Progenitor cell of endocrine pancreas (in vitro differentiated cells): ENCODE measurements at regions not wholly inside any gene's neighbourhood (a gene's known extent, or its start where the extent isn't known, plus 50 kb on each side); places are given as distances from the start of the nearest gene placed in this dataset.

ENCODE experiments used
- DNase-seq: peaks from one replicate; pipeline ENCODE4 v3.0.0; 2021; ENCODE audit warnings: low spot score; ENCODE audit not compliant: unreplicated experiment
- H3K27ac Mint-ChIP-seq: 2 replicates; pipeline ENCODE4 v1.8.0; 2021; ENCODE audit warnings: mild to moderate bottlenecking, moderate library complexity, mixed read lengths
- H3K27me3 Mint-ChIP-seq: 2 replicates; pipeline ENCODE4 v1.8.0; 2021; ENCODE audit warnings: mixed read lengths
- H3K36me3 Mint-ChIP-seq: 2 replicates; pipeline ENCODE4 v1.8.0; 2022; ENCODE audit warnings: mixed read lengths; ENCODE audit not compliant: insufficient read depth
- H3K4me1 Mint-ChIP-seq: 2 replicates; pipeline ENCODE4 v1.8.0; 2021; ENCODE audit warnings: low read depth, mixed read lengths
- H3K4me3 Mint-ChIP-seq: 2 replicates; pipeline ENCODE4 v1.8.0; 2021; ENCODE audit warnings: low read depth, mild to moderate bottlenecking, moderate library complexity, mixed read lengths
- H3K9me3 Mint-ChIP-seq: 2 replicates; pipeline ENCODE4 v1.8.0; 2021; ENCODE audit warnings: low read depth, mixed read lengths
- TF ChIP-seq, protein P1 (sequence below): fragments of 200-600 bp; sonication (generic); IDR thresholded peaks from one replicate; pipeline ENCODE4 v1.5.0; 2021; ENCODE audit warnings: antibody characterized with exemption, mild to moderate bottlenecking; ENCODE audit not compliant: unreplicated experiment

DNA sequence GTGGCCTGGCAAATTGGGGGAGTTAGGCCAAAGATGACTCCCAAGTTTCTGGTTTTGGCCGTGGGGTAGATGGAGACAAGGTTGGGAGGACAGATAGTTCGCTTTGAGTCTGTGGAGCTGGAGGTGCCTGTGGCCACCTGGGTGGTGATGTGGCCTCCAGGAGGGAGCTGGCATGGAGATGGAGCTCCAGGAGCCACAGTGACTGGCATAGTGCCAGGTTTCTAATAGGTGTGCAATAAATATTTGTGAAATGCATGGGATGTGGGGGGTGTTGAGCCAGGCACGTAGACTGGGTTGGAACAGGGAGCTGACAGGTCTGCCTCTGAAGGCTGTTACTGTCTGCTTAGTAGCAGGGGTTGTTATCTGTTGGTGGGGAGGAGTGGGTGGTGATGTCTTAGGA lies 102.7 kb downstream of the PAX1 start:
- Mint-ChIP-seq H3K27ac (no peak overlapping the region), H3K36me3 (no peaks in the 10 kb centered on the region), H3K4me1 (no peaks in the 10 kb centered on the region), H3K27me3 (peaks cover 47% of the 10 kb centered on the region), H3K9me3 (no peaks in the 10 kb centered on the region), H3K4me3 (no peak overlapping the region)
- TF ChIP-seq, protein P1, sequence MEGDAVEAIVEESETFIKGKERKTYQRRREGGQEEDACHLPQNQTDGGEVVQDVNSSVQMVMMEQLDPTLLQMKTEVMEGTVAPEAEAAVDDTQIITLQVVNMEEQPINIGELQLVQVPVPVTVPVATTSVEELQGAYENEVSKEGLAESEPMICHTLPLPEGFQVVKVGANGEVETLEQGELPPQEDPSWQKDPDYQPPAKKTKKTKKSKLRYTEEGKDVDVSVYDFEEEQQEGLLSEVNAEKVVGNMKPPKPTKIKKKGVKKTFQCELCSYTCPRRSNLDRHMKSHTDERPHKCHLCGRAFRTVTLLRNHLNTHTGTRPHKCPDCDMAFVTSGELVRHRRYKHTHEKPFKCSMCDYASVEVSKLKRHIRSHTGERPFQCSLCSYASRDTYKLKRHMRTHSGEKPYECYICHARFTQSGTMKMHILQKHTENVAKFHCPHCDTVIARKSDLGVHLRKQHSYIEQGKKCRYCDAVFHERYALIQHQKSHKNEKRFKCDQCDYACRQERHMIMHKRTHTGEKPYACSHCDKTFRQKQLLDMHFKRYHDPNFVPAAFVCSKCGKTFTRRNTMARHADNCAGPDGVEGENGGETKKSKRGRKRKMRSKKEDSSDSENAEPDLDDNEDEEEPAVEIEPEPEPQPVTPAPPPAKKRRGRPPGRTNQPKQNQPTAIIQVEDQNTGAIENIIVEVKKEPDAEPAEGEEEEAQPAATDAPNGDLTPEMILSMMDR = no peak
- DNase-seq = no peak

DNA sequence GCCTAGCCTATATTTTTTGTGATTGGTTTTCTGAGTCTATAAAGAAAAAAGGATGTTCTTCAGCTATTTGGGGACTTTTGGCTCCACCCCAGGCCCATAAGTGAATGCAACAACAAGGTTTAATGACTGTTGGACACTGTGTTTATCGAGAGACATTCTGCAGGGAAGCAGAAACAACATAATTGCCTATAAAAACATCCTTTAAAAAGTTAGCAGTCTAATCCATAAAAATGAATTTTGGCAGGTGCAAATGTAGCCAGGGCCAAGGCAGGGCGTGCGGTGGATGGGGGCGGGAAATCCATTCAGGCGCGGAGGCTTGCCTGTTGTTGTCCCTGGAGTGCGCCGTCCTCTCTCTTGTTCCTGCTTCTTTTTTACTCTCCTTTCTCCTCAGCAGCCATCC lies 99.3 kb downstream of the PAX1 start:
- Mint-ChIP-seq H3K36me3 (no peaks in the 10 kb centered on the region), H3K9me3 (no peaks in the 10 kb centered on the region), H3K4me1 (no peaks in the 10 kb centered on the region), H3K27me3 (peaks cover 40% of the 10 kb centered on the region), H3K4me3 (no peak overlapping the region), H3K27ac (no peak overlapping the region)
- TF ChIP-seq, protein P1 = no peak
- no peak for DNase-seq

DNA sequence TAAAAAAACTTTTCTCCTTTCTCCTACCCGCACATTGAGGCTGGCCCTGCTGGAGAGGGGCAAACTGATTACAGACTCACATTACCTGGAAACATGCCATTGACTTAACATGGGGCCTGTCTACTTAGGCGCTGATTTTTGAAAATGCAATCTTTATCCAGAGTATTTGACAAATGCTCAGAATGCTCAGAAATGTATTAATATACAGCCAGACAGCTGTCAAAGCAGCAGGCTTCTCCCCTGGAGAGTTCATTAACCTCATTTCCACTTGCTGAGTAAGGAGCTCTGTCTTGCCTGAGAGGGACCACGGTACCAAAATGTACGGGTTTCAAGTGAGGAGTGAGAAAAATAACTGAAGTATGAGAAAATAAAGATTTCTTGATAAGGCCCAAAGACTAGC lies 95.7 kb downstream of the PAX1 start:
- no peak overlapping the region for H3K4me3 Mint-ChIP-seq
- H3K4me1 Mint-ChIP-seq = no peaks in the 10 kb centered on the region
- H3K36me3 Mint-ChIP-seq = no peaks in the 10 kb centered on the region
- DNase-seq = no peak
- peaks cover 21% of the 10 kb centered on the region for H3K27me3 Mint-ChIP-seq
- H3K27ac Mint-ChIP-seq = no peak overlapping the region
- TF ChIP-seq, protein P1 = no peak
- H3K9me3 Mint-ChIP-seq = no peaks in the 10 kb centered on the region

DNA sequence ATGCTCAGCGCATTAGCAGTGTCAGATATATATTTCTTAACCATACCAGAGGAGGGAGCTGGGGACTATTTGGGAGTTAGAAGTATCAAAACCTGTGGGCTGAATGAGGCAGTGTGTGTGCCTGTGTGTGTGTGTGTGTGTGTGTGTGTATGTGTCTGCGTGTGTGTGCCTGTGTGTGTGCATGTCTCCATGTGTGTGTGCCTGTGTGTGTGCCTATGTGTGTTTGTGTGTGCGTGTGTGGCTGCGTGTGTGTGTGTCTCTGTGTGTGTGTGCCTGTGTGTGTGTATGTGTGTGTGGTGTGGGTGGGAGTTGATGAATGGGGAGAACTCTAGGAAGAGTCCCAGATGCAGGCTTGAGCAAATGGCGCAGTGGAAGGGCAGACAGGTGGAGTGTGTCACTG lies 92.9 kb downstream of the PAX1 start:
- H3K4me3 Mint-ChIP-seq = no peak overlapping the region
- no peak for DNase-seq
- H3K36me3 Mint-ChIP-seq = no peaks in the 10 kb centered on the region
- TF ChIP-seq, protein P1 = no peak
- H3K9me3 Mint-ChIP-seq = no peaks in the 10 kb centered on the region
- H3K27ac Mint-ChIP-seq = no peak overlapping the region
- H3K4me1 Mint-ChIP-seq = no peaks in the 10 kb centered on the region
- peaks cover 10% of the 10 kb centered on the region for H3K27me3 Mint-ChIP-seq

DNA sequence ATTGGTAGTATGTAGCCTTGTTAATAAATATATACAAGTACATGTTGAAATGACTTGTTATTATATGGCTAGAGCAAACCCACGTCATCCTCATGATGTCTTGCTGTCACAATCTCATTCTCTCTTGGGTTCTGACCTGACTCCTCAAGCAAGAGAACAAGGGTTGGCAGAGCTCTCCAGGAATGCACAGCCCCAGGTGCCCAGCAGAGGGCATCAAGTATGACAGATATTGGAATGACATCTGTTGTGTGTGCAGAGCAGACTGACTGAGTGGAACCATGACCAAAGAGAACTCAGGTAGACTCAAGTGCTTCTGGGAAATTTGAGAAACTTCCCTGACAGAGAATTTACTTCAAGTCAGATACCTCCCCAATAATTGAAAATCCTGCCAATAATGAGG lies 90.6 kb downstream of the PAX1 start:
- TF ChIP-seq, protein P1 = peak; percentile 30
- DNase-seq = no peak
- Mint-ChIP-seq H3K27me3 (peaks cover 8% of the 10 kb centered on the region), H3K9me3 (no peaks in the 10 kb centered on the region), H3K4me3 (no peak overlapping the region), H3K27ac (no peak overlapping the region), H3K4me1 (no peaks in the 10 kb centered on the region), H3K36me3 (no peaks in the 10 kb centered on the region)
